DOHH2 (cell line): ENCODE measurements at regions not wholly inside any gene's neighbourhood (a gene's known extent, or its start where the extent isn't known, plus 50 kb on each side); places are given as distances from the start of the nearest gene placed in this dataset.

ENCODE experiments used
- EZH2phosphoT487 ChIP-seq: fragments of 200-600 bp; sonication (generic); IDR thresholded peaks from 2 replicates; pipeline ENCODE4 v1.6.1; 2017; ENCODE audit warnings: borderline replicate concordance, mild to moderate bottlenecking, antibody characterized with exemption, low read length, moderate library complexity, mixed read lengths
- TF ChIP-seq, protein P1 (sequence below): fragments of 200-600 bp; sonication (generic); IDR thresholded peaks from one replicate; pipeline ENCODE4 v1.5.1; 2014; ENCODE audit warnings: antibody characterized with exemption, mild to moderate bottlenecking, low read depth, low read length; ENCODE audit not compliant: poor library complexity, severe bottlenecking

DNA sequence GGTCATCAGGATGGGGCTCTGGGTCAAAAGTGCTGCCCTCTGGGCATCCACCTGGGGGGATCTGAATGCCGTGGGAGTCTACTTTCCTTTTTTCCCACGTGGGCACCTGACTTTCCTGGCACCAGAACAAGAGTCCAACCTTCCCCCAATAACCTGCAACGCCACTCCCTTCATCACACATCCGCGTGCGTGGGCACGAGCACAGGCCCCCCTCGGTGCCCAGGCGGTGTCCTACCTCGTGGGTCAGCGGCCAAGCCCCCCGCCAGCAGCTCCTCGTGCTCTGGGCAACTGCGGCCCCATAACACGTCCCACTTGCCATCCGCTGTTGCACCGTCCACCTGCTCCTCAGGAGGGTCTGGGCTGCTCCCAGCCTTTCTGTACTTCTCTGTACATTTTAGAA lies 87.0 kb downstream of the YTHDF1 start:
- TF ChIP-seq, protein P1, sequence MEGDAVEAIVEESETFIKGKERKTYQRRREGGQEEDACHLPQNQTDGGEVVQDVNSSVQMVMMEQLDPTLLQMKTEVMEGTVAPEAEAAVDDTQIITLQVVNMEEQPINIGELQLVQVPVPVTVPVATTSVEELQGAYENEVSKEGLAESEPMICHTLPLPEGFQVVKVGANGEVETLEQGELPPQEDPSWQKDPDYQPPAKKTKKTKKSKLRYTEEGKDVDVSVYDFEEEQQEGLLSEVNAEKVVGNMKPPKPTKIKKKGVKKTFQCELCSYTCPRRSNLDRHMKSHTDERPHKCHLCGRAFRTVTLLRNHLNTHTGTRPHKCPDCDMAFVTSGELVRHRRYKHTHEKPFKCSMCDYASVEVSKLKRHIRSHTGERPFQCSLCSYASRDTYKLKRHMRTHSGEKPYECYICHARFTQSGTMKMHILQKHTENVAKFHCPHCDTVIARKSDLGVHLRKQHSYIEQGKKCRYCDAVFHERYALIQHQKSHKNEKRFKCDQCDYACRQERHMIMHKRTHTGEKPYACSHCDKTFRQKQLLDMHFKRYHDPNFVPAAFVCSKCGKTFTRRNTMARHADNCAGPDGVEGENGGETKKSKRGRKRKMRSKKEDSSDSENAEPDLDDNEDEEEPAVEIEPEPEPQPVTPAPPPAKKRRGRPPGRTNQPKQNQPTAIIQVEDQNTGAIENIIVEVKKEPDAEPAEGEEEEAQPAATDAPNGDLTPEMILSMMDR: no peak
- TF ChIP-seq EZH2phosphoT487: no peak
